ENCODE measurements at regions not wholly inside any gene's neighbourhood (a gene's known extent, or its start where the extent isn't known, plus 50 kb on each side); places are given as distances from the start of the nearest gene placed in this dataset.

DNA sequence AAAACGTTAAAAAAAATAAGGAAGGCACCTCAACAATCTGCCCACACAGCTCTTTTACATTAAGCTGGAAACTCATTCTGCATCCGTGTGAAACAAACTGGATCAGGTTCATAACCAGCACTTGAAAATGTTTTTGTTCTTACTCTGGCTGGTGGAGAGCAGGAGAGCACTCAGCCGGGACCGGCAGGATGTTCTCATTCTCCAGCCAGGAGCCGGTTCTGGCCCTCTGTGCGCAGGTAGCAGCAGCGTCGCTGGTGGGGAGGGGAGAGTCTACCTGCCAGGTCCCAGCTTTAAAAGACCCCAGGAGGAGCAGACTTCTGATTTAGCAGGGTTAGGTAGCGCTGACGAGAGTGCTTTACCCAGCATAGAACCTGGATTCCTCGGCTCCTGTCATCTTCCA, 834.9 kb upstream of the SALL3 start:
- H3K27me3 ChIP-seq (ENCODE audit: insufficient read depth, insufficient read length): peaks cover 100% of the 10 kb centered on the region
- H3K4me3 ChIP-seq (ENCODE audit: insufficient read length, low read depth): no peak overlapping the region
- H3K4me1 ChIP-seq (ENCODE audit: insufficient read depth, insufficient read length): peaks cover 3% of the 10 kb centered on the region
- no peak overlapping the region for H3K9ac ChIP-seq (ENCODE audit: insufficient read length, low read depth)
- no peak for DNase-seq (ENCODE audit: low read depth, low spot score)
- 0 out of 2 replicates have a peak, but pooled peaks cover 4% of the 10 kb centered on the region for H3K9me3 ChIP-seq (ENCODE audit: insufficient read depth, low read length)
- TF ChIP-seq YY1 (IDR thresholded peaks at IDR 0.05; ENCODE audit: insufficient read depth, insufficient read length) (no peak), SUZ12 (IDR thresholded peaks at IDR 0.05; ENCODE audit: extremely low read depth, insufficient read depth, insufficient read length) (no peak), ZNF274 (IDR thresholded peaks at IDR 0.05; ENCODE audit: low read depth, low read length) (no peak)
- no peaks in the 10 kb centered on the region for H3K36me3 ChIP-seq (ENCODE audit: insufficient read depth, insufficient read length, low read length)

GRCh38 chr18:78145096-78145495, 834.5 kb upstream of the SALL3 start:
- Histone ChIP-seq H3K4me1 (ENCODE audit: insufficient read depth, insufficient read length) (no peaks in the 10 kb centered on the region), H3K27me3 (ENCODE audit: insufficient read depth, insufficient read length) (peaks cover 100% of the 10 kb centered on the region), H3K9me3 (ENCODE audit: insufficient read depth, low read length) (0 out of 2 replicates have a peak, but pooled peaks cover 4% of the 10 kb centered on the region), H3K36me3 (ENCODE audit: insufficient read depth, insufficient read length, low read length) (no peaks in the 10 kb centered on the region), H3K4me3 (ENCODE audit: insufficient read length, low read depth) (no peak overlapping the region), H3K9ac (ENCODE audit: insufficient read length, low read depth) (no peak overlapping the region)
- TF ChIP-seq SUZ12 (IDR thresholded peaks at IDR 0.05; ENCODE audit: extremely low read depth, insufficient read depth, insufficient read length) (no peak), ZNF274 (IDR thresholded peaks at IDR 0.05; ENCODE audit: low read depth, low read length) (no peak), YY1 (IDR thresholded peaks at IDR 0.05; ENCODE audit: insufficient read depth, insufficient read length) (no peak)
- DNase-seq (ENCODE audit: low read depth, low spot score): no peak

GRCh38 chr18:78146136-78147085, 833.2 kb upstream of the SALL3 start:
- DNase-seq (ENCODE audit: low read depth, low spot score): no peak
- TF ChIP-seq YY1 (IDR thresholded peaks at IDR 0.05; ENCODE audit: insufficient read depth, insufficient read length) (no peak), ZNF274 (IDR thresholded peaks at IDR 0.05; ENCODE audit: low read depth, low read length) (no peak), SUZ12 (IDR thresholded peaks at IDR 0.05; ENCODE audit: extremely low read depth, insufficient read depth, insufficient read length) (no peak)
- Histone ChIP-seq H3K9me3 (ENCODE audit: insufficient read depth, low read length) (0 out of 2 replicates have a peak, but pooled peaks cover 4% of the 10 kb centered on the region), H3K27me3 (ENCODE audit: insufficient read depth, insufficient read length) (peaks cover 100% of the 10 kb centered on the region), H3K9ac (ENCODE audit: insufficient read length, low read depth) (no peak overlapping the region), H3K4me3 (ENCODE audit: insufficient read length, low read depth) (no peak overlapping the region), H3K4me1 (ENCODE audit: insufficient read depth, insufficient read length) (no peaks in the 10 kb centered on the region), H3K36me3 (ENCODE audit: insufficient read depth, insufficient read length, low read length) (no peaks in the 10 kb centered on the region)

DNA sequence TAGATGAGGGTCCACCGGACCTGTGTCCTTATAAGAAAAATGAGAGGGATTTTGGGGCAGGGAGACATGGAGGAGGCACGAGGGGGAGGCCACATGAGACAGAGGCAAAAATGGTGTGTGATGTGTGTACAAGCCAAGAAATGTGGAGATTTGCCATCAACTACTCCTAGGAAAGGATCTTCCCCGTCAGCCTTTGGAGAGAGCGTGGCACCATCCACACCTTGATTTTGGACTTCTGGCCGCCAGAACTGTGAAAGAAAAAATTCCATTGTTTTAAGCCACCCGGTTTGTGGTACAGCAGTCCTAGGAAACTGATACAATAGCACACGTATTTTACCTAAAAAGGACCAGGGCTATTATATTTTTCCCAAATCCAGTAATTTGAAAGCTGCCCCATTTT, 829.0 kb upstream of the SALL3 start:
- H3K9ac ChIP-seq (ENCODE audit: insufficient read length, low read depth): no peak overlapping the region
- H3K4me3 ChIP-seq (ENCODE audit: insufficient read length, low read depth): no peak overlapping the region
- no peak for DNase-seq (ENCODE audit: low read depth, low spot score)
- H3K4me1 ChIP-seq (ENCODE audit: insufficient read depth, insufficient read length): peaks cover 4% of the 10 kb centered on the region
- H3K27me3 ChIP-seq (ENCODE audit: insufficient read depth, insufficient read length): peaks cover 93% of the 10 kb centered on the region
- no peak for TF ChIP-seq ZNF274 (IDR thresholded peaks at IDR 0.05; ENCODE audit: low read depth, low read length)
- no peaks in the 10 kb centered on the region for H3K36me3 ChIP-seq (ENCODE audit: insufficient read depth, insufficient read length, low read length)
- 0 out of 2 replicates have a peak, but pooled peaks cover 4% of the 10 kb centered on the region for H3K9me3 ChIP-seq (ENCODE audit: insufficient read depth, low read length)

GRCh38 chr18:78151234-78151633, 828.4 kb upstream of the SALL3 start:
- no peak overlapping the region for H3K4me3 ChIP-seq (ENCODE audit: insufficient read length, low read depth)
- H3K27me3 ChIP-seq (ENCODE audit: insufficient read depth, insufficient read length): peaks cover 86% of the 10 kb centered on the region
- TF ChIP-seq SUZ12 (IDR thresholded peaks at IDR 0.05; ENCODE audit: extremely low read depth, insufficient read depth, insufficient read length) (no peak), YY1 (IDR thresholded peaks at IDR 0.05; ENCODE audit: insufficient read depth, insufficient read length) (no peak), ZNF274 (IDR thresholded peaks at IDR 0.05; ENCODE audit: low read depth, low read length) (no peak)

DNA sequence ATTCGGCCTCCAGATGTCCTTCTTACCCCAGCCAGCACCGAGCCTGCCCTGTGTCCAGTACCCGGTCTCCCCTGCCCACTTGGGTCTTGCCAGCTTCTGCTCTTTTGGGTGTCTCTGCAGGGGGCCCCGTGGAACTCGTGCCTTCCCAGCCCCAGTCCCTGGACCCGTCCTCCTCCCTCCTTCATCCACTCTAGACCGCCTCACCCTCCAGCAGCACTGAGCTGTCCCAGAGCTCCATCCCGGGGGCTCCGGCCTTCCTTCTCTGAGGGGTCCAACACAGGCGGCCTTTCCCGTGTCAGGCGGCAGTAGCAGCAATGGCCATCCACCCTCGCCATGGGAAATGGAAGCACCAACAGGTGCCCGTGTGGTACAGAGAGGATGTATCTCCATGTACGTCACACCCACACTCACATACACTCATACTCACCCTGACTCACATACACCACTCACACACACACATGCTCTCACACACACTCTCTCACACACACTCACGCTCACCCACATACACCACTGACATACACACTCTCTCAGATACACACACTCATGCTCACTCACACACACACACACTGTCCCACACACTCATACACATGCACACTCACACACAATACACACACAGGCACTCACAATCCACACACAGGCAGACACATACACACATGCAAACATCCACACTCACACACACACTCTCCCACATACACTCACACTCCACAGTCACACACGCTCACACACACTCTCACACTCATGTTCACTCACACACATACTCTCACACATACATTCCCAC, 827.5 kb upstream of the SALL3 start:
- no peak for TF ChIP-seq YY1 (IDR thresholded peaks at IDR 0.05; ENCODE audit: insufficient read depth, insufficient read length)
- TF ChIP-seq ZNF274 (IDR thresholded peaks at IDR 0.05; ENCODE audit: low read depth, low read length): no peak
- no peak for TF ChIP-seq SUZ12 (IDR thresholded peaks at IDR 0.05; ENCODE audit: extremely low read depth, insufficient read depth, insufficient read length)

More at GRCh38 chr18:78151234-78151633, 828.4 kb upstream of the SALL3 start:
- no peak for DNase-seq (ENCODE audit: low read depth, low spot score)
- Histone ChIP-seq H3K36me3 (ENCODE audit: insufficient read depth, insufficient read length, low read length) (no peaks in the 10 kb centered on the region), H3K9me3 (ENCODE audit: insufficient read depth, low read length) (0 out of 2 replicates have a peak, but pooled peaks cover 4% of the 10 kb centered on the region), H3K4me1 (ENCODE audit: insufficient read depth, insufficient read length) (peaks cover 4% of the 10 kb centered on the region), H3K9ac (ENCODE audit: insufficient read length, low read depth) (no peak overlapping the region)

DNA sequence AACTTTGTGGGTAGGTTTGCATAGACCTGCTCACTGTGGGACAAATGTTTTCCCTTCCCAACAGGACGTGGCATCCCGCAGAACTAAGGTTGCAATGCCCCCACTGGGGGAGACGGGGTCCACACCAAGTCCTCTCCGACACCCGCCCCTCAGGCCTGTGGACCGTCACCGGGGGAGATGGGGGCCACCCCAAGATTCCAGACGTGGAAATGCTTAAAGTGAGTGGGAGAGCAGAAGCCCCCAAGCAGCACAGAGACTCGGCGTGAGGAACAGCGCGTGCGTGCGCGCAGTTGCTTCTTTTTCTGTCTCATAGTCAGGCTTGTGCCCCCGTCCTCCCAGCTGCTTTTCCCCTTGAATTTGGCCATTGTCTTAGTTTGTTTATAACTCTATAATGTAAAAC, 826.3 kb upstream of the SALL3 start:
- TF ChIP-seq YY1 (IDR thresholded peaks at IDR 0.05; ENCODE audit: insufficient read depth, insufficient read length): no peak
- TF ChIP-seq SUZ12 (IDR thresholded peaks at IDR 0.05; ENCODE audit: extremely low read depth, insufficient read depth, insufficient read length): no peak
- no peak overlapping the region for H3K9ac ChIP-seq (ENCODE audit: insufficient read length, low read depth)
- H3K36me3 ChIP-seq (ENCODE audit: insufficient read depth, insufficient read length, low read length): no peaks in the 10 kb centered on the region
- H3K27me3 ChIP-seq (ENCODE audit: insufficient read depth, insufficient read length): peaks cover 65% of the 10 kb centered on the region
- no peak overlapping the region for H3K4me3 ChIP-seq (ENCODE audit: insufficient read length, low read depth)
- peaks cover 4% of the 10 kb centered on the region for H3K4me1 ChIP-seq (ENCODE audit: insufficient read depth, insufficient read length)
- H3K9me3 ChIP-seq (ENCODE audit: insufficient read depth, low read length): 0 out of 2 replicates have a peak, but pooled peaks cover under 1% of the 10 kb centered on the region
- DNase-seq (ENCODE audit: low read depth, low spot score): no peak

More for the DNA sequence above, 827.5 kb upstream of the SALL3 start:
- Histone ChIP-seq H3K4me3 (ENCODE audit: insufficient read length, low read depth) (no peak overlapping the region), H3K4me1 (ENCODE audit: insufficient read depth, insufficient read length) (peaks cover 4% of the 10 kb centered on the region), H3K36me3 (ENCODE audit: insufficient read depth, insufficient read length, low read length) (no peaks in the 10 kb centered on the region), H3K27me3 (ENCODE audit: insufficient read depth, insufficient read length) (peaks cover 77% of the 10 kb centered on the region), H3K9me3 (ENCODE audit: insufficient read depth, low read length) (0 out of 2 replicates have a peak, but pooled peaks cover 4% of the 10 kb centered on the region), H3K9ac (ENCODE audit: insufficient read length, low read depth) (no peak overlapping the region)
- no peak for DNase-seq (ENCODE audit: low read depth, low spot score)
